Suprapubic skin (tissue), 3 donors: ENCODE measurements at regions not wholly inside any gene's neighbourhood (a gene's known extent, or its start where the extent isn't known, plus 50 kb on each side); places are given as distances from the start of the nearest gene placed in this dataset.

Experiments used
- POLR2A ChIP-seq, 2 donors: fragments of 450-650 bp; IDR thresholded peaks; one replicate each; pipeline ENCODE4 v1.6.1; 2017; ENCODE audit warnings: antibody characterized with exemption in 2 of 2, mild to moderate bottlenecking in 2 of 2, moderate library complexity in 2 of 2
- TF ChIP-seq, protein P1 (sequence below), 2 donors: fragments of 200-600 bp in 1 of 2; fragments of 450-650 bp in 1 of 2; sonication (generic) in 1 of 2; IDR thresholded peaks; one replicate each; pipeline ENCODE4 v1.5.1; 2016 to 2019; ENCODE audit warnings: antibody characterized with exemption in 2 of 2, mild to moderate bottlenecking in 1 of 2, moderate library complexity in 1 of 2

DNA sequence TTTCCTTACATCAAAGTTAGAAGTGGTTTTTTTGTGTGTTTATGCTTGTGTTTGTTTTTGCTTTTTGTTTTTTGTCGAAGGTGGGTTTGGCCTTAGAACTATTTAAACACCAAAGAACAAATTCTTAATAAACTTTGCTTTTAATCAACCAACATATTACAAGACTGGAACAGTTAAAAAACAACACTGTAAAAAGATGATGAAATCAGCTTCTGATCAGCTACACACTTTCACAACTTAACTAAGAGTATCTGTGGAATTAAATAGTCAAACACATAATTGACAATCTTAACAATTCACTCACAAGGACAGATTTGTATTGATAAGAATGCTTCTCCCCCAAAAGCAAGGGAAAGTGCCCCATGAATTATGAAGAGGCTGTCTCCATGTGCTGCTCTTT is 58.8 kb downstream of the MRPL32 start:
- no peak for TF ChIP-seq POLR2A (IDR thresholded peaks at IDR 0.05)
- TF ChIP-seq, protein P1, sequence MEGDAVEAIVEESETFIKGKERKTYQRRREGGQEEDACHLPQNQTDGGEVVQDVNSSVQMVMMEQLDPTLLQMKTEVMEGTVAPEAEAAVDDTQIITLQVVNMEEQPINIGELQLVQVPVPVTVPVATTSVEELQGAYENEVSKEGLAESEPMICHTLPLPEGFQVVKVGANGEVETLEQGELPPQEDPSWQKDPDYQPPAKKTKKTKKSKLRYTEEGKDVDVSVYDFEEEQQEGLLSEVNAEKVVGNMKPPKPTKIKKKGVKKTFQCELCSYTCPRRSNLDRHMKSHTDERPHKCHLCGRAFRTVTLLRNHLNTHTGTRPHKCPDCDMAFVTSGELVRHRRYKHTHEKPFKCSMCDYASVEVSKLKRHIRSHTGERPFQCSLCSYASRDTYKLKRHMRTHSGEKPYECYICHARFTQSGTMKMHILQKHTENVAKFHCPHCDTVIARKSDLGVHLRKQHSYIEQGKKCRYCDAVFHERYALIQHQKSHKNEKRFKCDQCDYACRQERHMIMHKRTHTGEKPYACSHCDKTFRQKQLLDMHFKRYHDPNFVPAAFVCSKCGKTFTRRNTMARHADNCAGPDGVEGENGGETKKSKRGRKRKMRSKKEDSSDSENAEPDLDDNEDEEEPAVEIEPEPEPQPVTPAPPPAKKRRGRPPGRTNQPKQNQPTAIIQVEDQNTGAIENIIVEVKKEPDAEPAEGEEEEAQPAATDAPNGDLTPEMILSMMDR (IDR thresholded peaks at IDR 0.05) = no peak
